GM19240 (cell line): ENCODE measurements at regions not wholly inside any gene's neighbourhood (a gene's known extent, or its start where the extent isn't known, plus 50 kb on each side); places are given as distances from the start of the nearest gene placed in this dataset.

ENCODE experiments used
- DNase-seq: peaks from one replicate; pipeline ENCODE4 v3.0.0; 2011; ENCODE audit warnings: low spot score; ENCODE audit not compliant: insufficient read length

DNA sequence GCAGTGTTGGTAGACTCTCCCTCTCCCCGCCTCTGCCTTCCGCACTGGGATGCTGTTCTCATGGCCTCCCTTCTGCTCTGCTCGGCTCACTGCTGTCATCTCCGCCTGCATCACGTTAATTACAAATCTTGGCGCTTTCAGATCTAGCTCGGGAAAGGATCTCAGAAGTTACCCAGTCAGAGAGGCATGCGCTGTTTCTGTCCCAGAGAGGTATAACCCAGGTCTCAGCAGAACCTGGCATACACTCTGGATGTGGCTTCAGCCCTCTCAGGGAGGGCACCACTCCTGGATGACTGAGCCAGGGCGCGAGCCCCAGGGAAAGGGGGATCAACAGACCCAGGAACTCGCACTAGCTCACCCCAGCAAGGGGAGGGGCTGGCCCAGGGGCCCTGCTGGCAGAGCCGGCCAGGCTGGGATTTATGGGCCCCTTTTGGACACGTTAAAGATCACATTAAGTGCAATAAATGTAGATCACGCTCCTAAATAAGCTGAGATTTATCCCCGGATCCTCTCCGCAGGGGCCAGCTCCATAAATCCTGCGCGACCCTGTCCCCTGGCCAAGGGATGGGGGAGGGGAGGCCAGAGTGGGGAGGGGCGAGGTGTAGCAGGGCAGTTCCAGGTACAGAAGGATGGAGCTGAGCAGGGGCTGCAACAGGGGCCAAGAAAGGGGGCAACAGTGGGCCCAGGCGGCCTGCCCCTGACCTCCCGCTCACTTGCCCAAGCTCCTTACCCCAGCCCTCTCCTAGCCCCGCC is 101.3 kb upstream of the ZBTB40 start:
- DNase-seq: no peak

DNA sequence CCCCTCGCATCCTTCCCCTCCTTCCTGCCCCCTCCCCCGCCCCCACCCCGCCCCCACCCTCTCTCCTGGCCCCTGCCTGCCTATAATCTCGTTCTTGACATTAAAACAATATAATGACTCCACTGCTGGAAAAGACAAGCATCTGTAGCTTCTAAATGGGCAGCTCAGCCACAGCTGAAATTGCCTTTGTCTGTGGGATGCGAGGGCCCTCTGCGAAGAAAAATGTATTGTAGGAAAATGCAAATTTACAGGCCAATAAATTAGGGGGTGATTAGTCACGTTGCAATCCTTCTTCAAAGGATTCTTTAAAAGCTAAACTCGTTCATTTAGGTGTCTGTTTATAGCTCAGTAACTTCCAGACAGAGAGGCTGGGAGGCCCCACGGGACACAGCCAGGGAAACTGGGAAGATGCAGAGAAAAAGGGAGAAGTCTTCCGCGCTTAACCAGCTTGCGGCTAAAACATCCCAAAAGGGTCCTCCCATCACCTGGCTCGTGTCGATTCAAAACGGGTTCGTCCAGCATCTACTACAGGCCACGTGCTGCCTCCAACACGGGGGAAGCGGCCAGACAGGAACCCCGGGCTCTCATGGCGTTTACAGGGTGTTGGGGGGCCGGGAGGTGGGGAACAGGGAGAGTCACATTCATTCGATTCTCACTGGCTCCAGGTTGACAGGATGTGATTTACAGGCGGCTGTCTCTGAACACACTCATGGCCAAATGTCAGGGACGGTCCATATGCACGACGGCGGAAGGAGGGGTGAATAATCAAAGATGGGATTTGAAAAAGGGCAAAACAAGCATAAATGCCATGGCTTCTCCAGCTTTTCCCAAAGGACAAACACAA is 100.5 kb upstream of the ZBTB40 start:
- DNase-seq: no peak

GRCh38 chr1:22351768-22352080 is 99.9 kb upstream of the ZBTB40 start:
- no peak for DNase-seq

DNA sequence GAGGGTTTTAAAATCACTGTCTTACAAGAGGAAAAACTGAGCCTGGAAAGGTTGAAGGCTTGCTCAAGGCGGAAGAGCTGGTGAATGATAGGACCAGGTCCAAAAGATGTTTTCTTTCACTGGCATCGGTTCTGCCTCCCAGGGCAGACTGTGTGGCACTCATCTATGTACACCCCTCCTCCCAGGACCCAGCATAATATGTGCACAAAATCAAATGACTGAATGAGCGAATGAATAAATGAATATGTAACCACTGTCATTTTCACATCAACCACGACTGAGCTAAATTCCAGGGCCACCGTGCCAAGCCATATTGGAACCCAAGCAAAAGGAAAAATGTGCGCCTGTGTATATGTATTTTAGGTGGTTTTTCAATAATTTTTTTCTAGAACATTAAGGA is 99.3 kb upstream of the ZBTB40 start:
- no peak for DNase-seq

DNA sequence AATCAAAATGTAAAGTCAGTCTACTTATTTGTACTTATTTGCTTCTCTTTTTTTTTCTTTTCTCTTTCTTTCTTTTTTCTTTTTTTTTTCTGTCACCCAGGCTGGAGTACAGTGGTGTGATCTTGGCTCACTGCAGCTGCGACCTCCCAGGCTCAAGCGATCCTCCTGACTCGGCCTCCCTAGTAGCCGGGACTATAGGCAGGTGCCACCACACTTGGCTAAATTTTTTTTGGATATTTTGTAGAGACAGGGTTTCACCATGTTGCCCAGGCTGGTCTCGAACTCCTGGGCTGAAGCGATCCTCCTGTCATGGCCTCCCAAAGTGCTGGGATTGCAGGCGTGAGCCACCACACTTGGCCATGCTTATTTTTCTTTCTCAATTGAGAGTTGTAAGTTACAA is 98.8 kb upstream of the ZBTB40 start:
- DNase-seq: no peak

- DNase-seq: no peak
Observed at GRCh38 chr1:22359427-22359826, 92.2 kb upstream of the ZBTB40 start.

- no peak for DNase-seq
Observed at GRCh38 chr1:22362626-22363402, 88.8 kb upstream of the ZBTB40 start.

DNA sequence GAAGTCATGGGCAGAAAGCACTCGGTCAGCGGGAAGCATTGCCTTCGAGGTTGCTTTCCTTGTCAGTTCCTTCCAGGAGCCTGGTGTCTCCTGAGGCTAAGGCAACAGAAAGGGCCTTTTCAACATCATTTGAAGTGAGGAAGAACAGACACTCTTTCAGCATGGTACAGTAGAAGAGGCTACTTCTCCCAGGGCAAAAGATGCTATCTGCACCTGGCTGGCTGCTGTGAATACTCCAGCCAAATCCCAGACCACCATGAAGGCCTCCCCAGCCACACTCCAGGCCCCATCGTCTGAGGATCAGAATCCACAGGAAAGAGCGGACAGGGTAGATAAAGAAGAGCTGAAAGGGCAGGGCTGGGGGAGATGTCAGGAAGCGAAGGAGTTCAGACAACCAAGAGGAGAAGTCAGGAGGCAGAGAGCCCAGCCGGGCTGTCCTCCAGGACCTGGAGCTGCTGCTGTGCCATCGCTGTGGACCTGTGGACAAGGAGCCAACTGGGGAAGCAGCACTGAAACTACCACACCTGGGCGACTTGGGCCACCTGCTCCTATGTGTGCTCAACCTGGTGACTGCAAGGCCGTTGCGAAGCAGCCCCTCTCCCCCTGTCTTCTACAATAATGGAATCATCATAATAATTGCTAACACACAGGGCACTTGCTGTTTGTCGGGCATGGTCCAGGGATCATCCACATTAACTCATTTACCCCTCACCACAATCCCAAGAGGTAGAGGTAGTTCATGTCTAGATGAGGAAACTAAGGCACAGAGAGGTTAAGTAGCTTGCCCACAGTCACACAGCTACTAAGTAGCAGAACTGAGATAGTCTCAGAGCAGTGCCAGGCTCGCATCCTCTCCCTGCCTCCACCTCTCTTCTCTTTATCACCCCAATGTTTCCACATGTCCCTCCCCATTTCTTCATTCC is 88.0 kb upstream of the ZBTB40 start:
- DNase-seq: no peak

DNA sequence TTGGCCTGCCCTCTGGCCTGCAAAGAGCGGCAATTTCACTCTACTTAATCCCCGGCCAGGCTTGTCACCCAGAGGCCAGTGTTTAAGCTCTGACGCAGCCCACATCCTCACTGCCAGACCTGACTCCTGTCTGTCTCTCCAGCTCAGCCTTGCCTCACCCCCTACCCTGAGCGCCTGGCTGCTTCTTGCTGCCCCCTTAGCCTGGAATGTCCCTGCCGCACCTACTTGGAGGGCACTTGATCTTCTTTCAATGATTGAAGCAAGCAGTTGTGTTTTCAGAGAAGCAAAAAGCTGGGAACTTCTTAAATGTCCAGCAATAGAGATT is 87.4 kb upstream of the ZBTB40 start:
- DNase-seq: no peak

- no peak for DNase-seq
Observed at GRCh38 chr1:22364764-22365163, 86.9 kb upstream of the ZBTB40 start.

- no peak for DNase-seq
Observed at GRCh38 chr1:22365331-22366295, 86.0 kb upstream of the ZBTB40 start.

DNA sequence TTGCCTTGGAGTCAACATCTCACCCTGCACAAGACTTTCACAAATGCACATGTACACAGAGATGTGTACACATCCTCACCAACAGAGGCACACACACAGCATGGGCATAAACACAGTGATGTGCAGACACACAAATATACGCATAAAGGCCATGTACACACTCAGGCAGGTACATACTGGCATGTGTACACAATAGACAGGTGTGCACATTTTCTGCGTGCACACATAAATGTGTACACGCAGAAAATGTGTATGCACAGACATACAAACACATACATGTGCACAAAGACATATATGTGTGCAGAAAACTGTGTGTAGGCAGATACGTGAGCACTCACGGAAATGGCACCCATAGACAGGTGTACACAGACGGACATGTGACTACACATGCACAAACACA is 85.3 kb upstream of the ZBTB40 start:
- DNase-seq: no peak

DNA sequence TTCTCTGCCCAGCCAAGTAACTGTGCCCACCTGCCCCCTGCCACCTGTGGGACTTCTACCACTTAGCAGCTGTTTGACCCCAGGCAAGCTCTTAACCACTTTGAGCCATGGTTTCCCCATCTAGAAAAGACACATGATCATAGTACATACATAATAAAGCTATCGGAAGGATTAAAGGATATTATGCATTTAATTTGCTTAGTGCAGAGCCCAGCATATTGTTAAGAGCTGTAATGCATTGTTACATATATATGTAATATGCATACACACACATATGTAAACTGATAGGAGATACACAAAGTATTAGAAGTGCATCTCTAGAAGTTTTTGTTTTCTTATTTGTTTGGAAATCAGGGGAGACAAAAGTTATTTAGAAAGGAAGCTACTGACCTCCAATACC is 83.5 kb upstream of the ZBTB40 start:
- DNase-seq: no peak

- no peak for DNase-seq
Observed at GRCh38 chr1:22369294-22370189, 82.1 kb upstream of the ZBTB40 start.

GRCh38 chr1:22370190-22370498 is 81.5 kb upstream of the ZBTB40 start:
- no peak for DNase-seq

DNA sequence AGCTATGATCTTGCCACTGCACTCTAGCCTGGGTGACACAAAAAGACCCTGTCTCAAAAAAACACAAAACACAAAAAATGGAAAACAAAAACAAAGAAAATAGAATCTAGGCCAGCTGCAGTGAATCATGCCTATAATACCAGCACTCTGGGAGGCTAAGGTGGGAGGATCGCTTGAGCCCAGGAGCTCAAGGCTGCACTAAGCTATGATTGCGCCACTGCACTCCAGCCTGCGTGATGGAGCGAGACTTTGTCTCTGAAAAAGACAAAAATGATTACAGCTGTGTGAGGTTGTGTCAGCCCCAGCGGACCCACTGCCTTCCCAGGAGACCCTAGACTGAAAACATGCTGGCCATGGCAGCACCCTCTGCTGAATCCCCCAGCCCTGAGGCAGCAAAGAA is 80.2 kb upstream of the ZBTB40 start:
- no peak for DNase-seq

- no peak for DNase-seq
Observed at GRCh38 chr1:22373252-22373651, 78.4 kb upstream of the ZBTB40 start.

- DNase-seq: no peak
Observed at GRCh38 chr1:22374001-22374400, 77.7 kb upstream of the ZBTB40 start.

GRCh38 chr1:22375601-22376000 is 76.0 kb upstream of the ZBTB40 start:
- DNase-seq: no peak
